ENCODE measurements at regions not wholly inside any gene's neighbourhood (a gene's known extent, or its start where the extent isn't known, plus 50 kb on each side); places are given as distances from the start of the nearest gene placed in this dataset.

DNA sequence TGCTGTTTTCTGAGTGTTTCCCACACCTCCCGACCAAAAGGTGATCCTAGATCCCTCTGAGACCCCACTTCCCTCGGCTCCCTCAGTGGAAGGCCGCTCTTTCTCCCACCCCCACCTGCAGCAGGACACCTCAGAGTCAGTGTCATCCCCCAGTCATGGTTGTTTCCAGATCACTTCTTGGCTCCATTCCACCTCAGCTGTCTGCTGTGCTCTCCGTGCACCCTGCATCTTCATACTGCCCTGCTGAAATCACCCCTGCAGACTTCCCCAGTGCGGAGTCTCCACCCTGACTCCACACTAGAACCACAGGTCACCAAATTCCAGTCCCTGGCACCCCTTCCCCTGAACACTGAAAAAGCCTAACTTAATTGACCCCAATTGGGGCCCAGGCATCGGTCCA is 255.1 kb upstream of the CDYL start:
- Mint-ChIP-seq H3K27ac (no peak overlapping the region), H3K36me3 (ENCODE audit: insufficient read depth in 2 of 2) (no peaks in the 10 kb centered on the region), H3K27me3 (ENCODE audit: low read depth) (peaks cover 31% of the 10 kb centered on the region), H3K9me3 (peaks cover 0 to 3% of the 10 kb centered on the region in 2 donors), H3K4me1 (ENCODE audit: low read depth) (no peaks in the 10 kb centered on the region), H3K4me3 (no peak overlapping the region)
- ATAC-seq (replicated peaks in 1 of 2) (no peak), DNase-seq (no peak)

DNA sequence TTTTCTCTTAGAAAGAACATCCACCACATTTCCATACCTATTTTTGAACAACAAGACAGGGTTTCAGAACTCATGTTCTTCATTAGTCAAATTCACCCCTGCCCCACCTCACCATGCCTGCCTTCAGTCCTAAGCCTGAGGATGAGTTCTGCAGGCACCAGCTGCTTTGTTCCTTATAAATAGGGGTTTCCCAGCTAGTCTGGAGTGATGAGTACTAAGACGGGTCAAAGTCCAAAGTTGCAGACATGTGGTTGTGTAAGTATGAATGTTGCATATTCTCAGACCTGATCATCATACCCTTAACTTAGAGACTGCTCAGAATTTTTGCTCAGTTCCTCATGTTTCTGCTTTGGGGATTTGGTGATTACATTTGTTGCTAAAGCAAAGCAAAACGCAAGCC is 257.7 kb upstream of the CDYL start:
- Mint-ChIP-seq H3K27ac (no peak overlapping the region), H3K9me3 (peaks cover 0 to 1% of the 10 kb centered on the region in 2 donors), H3K4me3 (no peak overlapping the region), H3K27me3 (ENCODE audit: low read depth) (peaks cover 35% of the 10 kb centered on the region), H3K36me3 (ENCODE audit: insufficient read depth in 2 of 2) (no peaks in the 10 kb centered on the region), H3K4me1 (ENCODE audit: low read depth) (no peaks in the 10 kb centered on the region)
- ATAC-seq (replicated peaks in 1 of 2) = no peak
- no peak for DNase-seq

- peaks cover 19% of the 10 kb centered on the region for H3K27me3 Mint-ChIP-seq (ENCODE audit: low read depth)
- DNase-seq = no peak
- no peaks in the 10 kb centered on the region for H3K36me3 Mint-ChIP-seq (ENCODE audit: insufficient read depth in 2 of 2)
- H3K9me3 Mint-ChIP-seq = no peaks in the 10 kb centered on the region
- no peak overlapping the region for H3K4me3 Mint-ChIP-seq
- no peak overlapping the region for H3K27ac Mint-ChIP-seq
- no peaks in the 10 kb centered on the region for H3K4me1 Mint-ChIP-seq (ENCODE audit: low read depth)
- ATAC-seq (replicated peaks in 1 of 2) = no peak
These were observed 260.0 kb upstream of the CDYL start for GRCh38 chr6:4516206-4516605.

- Mint-ChIP-seq H3K27ac (no peak overlapping the region), H3K9me3 (peaks cover 0 to 1% of the 10 kb centered on the region in 2 donors), H3K4me1 (ENCODE audit: low read depth) (no peaks in the 10 kb centered on the region), H3K36me3 (ENCODE audit: insufficient read depth in 2 of 2) (no peaks in the 10 kb centered on the region), H3K27me3 (ENCODE audit: low read depth) (peaks cover 14% of the 10 kb centered on the region), H3K4me3 (no peak overlapping the region)
- no peak for ATAC-seq (replicated peaks in 1 of 2)
- DNase-seq = no peak
These were observed 262.6 kb upstream of the CDYL start for GRCh38 chr6:4513561-4513960.

GRCh38 chr6:4512051-4512471 is 264.1 kb upstream of the CDYL start:
- Mint-ChIP-seq H3K9me3 (peaks cover 0 to 1% of the 10 kb centered on the region in 2 donors), H3K4me3 (no peak overlapping the region), H3K27me3 (ENCODE audit: low read depth) (peaks cover 28% of the 10 kb centered on the region), H3K4me1 (ENCODE audit: low read depth) (no peaks in the 10 kb centered on the region), H3K36me3 (ENCODE audit: insufficient read depth in 2 of 2) (no peaks in the 10 kb centered on the region), H3K27ac (no peak overlapping the region)
- DNase-seq = no peak
- ATAC-seq (replicated peaks in 1 of 2) = no peak

- H3K27ac Mint-ChIP-seq = no peak overlapping the region
These were observed 264.6 kb upstream of the CDYL start for GRCh38 chr6:4511641-4512020.

GRCh38 chr6:4510906-4511640 is 265.1 kb upstream of the CDYL start:
- no peak overlapping the region for H3K27ac Mint-ChIP-seq
- no peak overlapping the region for H3K4me3 Mint-ChIP-seq
- peaks cover 29% of the 10 kb centered on the region for H3K27me3 Mint-ChIP-seq (ENCODE audit: low read depth)
- H3K4me1 Mint-ChIP-seq (ENCODE audit: low read depth) = no peaks in the 10 kb centered on the region
- ATAC-seq (replicated peaks in 1 of 2) (no peak), DNase-seq (no peak)
- no peaks in the 10 kb centered on the region for H3K36me3 Mint-ChIP-seq (ENCODE audit: insufficient read depth in 2 of 2)
- H3K9me3 Mint-ChIP-seq = peaks cover 0 to 1% of the 10 kb centered on the region in 2 donors

More at GRCh38 chr6:4511641-4512020, 264.6 kb upstream of the CDYL start:
- Mint-ChIP-seq H3K4me1 (ENCODE audit: low read depth) (no peaks in the 10 kb centered on the region), H3K27me3 (ENCODE audit: low read depth) (peaks cover 28% of the 10 kb centered on the region), H3K9me3 (peaks cover 0 to 1% of the 10 kb centered on the region in 2 donors), H3K4me3 (no peak overlapping the region), H3K36me3 (ENCODE audit: insufficient read depth in 2 of 2) (no peaks in the 10 kb centered on the region)
- no peak for ATAC-seq (replicated peaks in 1 of 2)
- no peak for DNase-seq

- Mint-ChIP-seq H3K4me3 (no peak overlapping the region), H3K27ac (no peak overlapping the region), H3K27me3 (ENCODE audit: low read depth) (peaks cover 37% of the 10 kb centered on the region), H3K4me1 (ENCODE audit: low read depth) (no peaks in the 10 kb centered on the region), H3K36me3 (ENCODE audit: insufficient read depth in 2 of 2) (no peaks in the 10 kb centered on the region), H3K9me3 (peaks cover 0 to 1% of the 10 kb centered on the region in 2 donors)
- ATAC-seq (replicated peaks in 1 of 2) = no peak
- no peak for DNase-seq
These were observed 265.9 kb upstream of the CDYL start for GRCh38 chr6:4510317-4510716.

DNA sequence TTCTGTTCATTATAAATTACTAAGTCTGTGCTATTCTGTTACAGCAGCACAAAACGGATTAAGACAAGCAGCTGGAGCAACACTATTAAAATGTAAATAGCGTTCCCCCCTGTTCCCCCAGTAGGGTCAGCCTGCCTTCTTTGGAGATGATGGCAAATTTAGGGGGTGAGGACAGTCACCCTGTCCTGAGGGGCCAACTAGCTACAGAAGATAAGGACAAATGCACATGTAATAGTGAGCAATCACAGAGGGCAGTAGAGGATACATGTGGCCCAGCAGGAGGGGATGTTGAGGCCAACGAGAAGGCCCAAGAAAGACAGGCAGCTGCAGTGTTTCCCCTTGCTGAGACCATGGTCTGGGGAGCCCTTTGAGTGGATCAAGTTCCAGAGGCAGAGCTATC is 266.7 kb upstream of the CDYL start:
- Mint-ChIP-seq H3K27me3 (ENCODE audit: low read depth) (peaks cover 44% of the 10 kb centered on the region), H3K4me3 (no peak overlapping the region), H3K4me1 (ENCODE audit: low read depth) (no peaks in the 10 kb centered on the region), H3K9me3 (peaks cover 0 to 1% of the 10 kb centered on the region in 2 donors), H3K36me3 (ENCODE audit: insufficient read depth in 2 of 2) (no peaks in the 10 kb centered on the region), H3K27ac (no peak overlapping the region)
- DNase-seq (no peak), ATAC-seq (replicated peaks in 1 of 2) (no peak)

DNA sequence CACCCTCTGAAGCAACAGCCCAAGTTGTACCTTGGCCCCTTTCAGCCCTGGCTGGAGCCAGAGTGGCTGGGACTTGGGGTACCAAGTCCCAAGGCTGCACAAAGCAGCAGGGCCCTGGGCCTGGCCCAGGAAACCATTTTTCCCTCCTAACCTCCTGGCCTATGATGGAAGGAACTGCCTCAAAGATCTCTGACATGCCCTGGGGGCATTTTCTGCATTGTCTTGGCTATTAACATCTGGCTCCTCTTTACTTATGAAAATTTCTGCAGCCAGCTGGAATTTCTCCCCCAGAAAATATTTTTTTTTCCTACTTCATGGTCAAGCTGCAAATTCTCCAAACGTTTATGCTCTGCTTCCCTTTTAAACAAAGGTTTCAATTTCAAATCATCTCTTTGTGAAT is 269.4 kb upstream of the CDYL start:
- no peak for ATAC-seq (replicated peaks in 1 of 2)
- no peak overlapping the region for H3K27ac Mint-ChIP-seq
- H3K27me3 Mint-ChIP-seq (ENCODE audit: low read depth) = peaks cover 54% of the 10 kb centered on the region
- no peaks in the 10 kb centered on the region for H3K36me3 Mint-ChIP-seq (ENCODE audit: insufficient read depth in 2 of 2)
- H3K4me1 Mint-ChIP-seq (ENCODE audit: low read depth) = no peaks in the 10 kb centered on the region
- peaks cover 3 to 6% of the 10 kb centered on the region in 2 donors for H3K9me3 Mint-ChIP-seq
- no peak overlapping the region for H3K4me3 Mint-ChIP-seq
- DNase-seq = no peak

GRCh38 chr6:4506223-4506622 is 270.0 kb upstream of the CDYL start:
- DNase-seq (no peak), ATAC-seq (replicated peaks in 1 of 2) (no peak)
- no peak overlapping the region for H3K27ac Mint-ChIP-seq
- H3K36me3 Mint-ChIP-seq (ENCODE audit: insufficient read depth in 2 of 2) = no peaks in the 10 kb centered on the region
- no peak overlapping the region for H3K4me3 Mint-ChIP-seq
- H3K27me3 Mint-ChIP-seq (ENCODE audit: low read depth) = peaks cover 56% of the 10 kb centered on the region
- H3K9me3 Mint-ChIP-seq = peaks cover 3 to 6% of the 10 kb centered on the region in 2 donors
- no peaks in the 10 kb centered on the region for H3K4me1 Mint-ChIP-seq (ENCODE audit: low read depth)

GRCh38 chr6:4504700-4505099 is 271.5 kb upstream of the CDYL start:
- DNase-seq (no peak), ATAC-seq (replicated peaks in 1 of 2) (no peak)
- Mint-ChIP-seq H3K36me3 (ENCODE audit: insufficient read depth in 2 of 2) (no peaks in the 10 kb centered on the region), H3K27ac (no peak overlapping the region), H3K4me3 (no peak overlapping the region), H3K27me3 (ENCODE audit: low read depth) (peaks cover 58% of the 10 kb centered on the region), H3K9me3 (peaks cover 3 to 6% of the 10 kb centered on the region in 2 donors), H3K4me1 (ENCODE audit: low read depth) (no peaks in the 10 kb centered on the region)

GRCh38 chr6:4503700-4504099 is 272.5 kb upstream of the CDYL start:
- H3K9me3 Mint-ChIP-seq = peaks cover 3 to 4% of the 10 kb centered on the region in 2 donors
- DNase-seq (no peak), ATAC-seq (replicated peaks in 1 of 2) (no peak)
- no peaks in the 10 kb centered on the region for H3K4me1 Mint-ChIP-seq (ENCODE audit: low read depth)
- peaks cover 59% of the 10 kb centered on the region for H3K27me3 Mint-ChIP-seq (ENCODE audit: low read depth)
- H3K27ac Mint-ChIP-seq = no peak overlapping the region
- H3K36me3 Mint-ChIP-seq (ENCODE audit: insufficient read depth in 2 of 2) = no peaks in the 10 kb centered on the region
- no peak overlapping the region for H3K4me3 Mint-ChIP-seq

DNA sequence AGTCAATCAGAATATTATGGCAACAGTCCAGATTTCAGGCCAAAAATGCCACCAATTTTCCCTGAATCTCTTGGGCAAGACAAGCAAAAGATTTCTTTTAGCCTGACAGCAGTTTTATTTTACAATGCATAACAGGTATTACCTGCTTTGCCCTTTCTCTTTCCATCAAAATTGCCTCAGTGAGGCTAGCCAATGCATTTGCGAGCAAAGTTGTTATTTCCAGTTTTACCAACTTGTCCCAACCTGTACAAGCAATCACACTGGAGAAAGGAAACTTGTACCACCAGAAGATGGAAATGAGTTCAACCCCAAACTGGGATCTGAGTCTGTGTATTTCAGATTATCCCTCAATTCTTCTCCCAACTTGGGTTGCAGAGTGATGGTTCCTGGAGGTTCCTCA is 279.9 kb upstream of the CDYL start:
- ATAC-seq (replicated peaks in 1 of 2) (no peak), DNase-seq (no peak)
- Mint-ChIP-seq H3K27ac (no peak overlapping the region), H3K36me3 (ENCODE audit: insufficient read depth in 2 of 2) (no peaks in the 10 kb centered on the region), H3K9me3 (peaks cover 0 to 3% of the 10 kb centered on the region in 2 donors), H3K4me1 (ENCODE audit: low read depth) (no peaks in the 10 kb centered on the region), H3K27me3 (ENCODE audit: low read depth) (peaks cover 14% of the 10 kb centered on the region), H3K4me3 (no peak overlapping the region)

Measured in activated T-cell treated with anti-CD3 and anti-CD28 coated beads, Interleukin-2, amount 50 U/mL, for 72 hours (primary cell).